GM10266 (cell line): ENCODE measurements at regions not wholly inside any gene's neighbourhood (a gene's known extent, or its start where the extent isn't known, plus 50 kb on each side); places are given as distances from the start of the nearest gene placed in this dataset.

Experiments used
- DNase-seq: peaks from one replicate; pipeline ENCODE4 v3.0.0; 2012; ENCODE audit errors: extremely low spot score
- TF ChIP-seq, protein P1 (sequence below): IDR thresholded peaks from 2 replicates; pipeline ENCODE4 v1.5.1; 2012; ENCODE audit warnings: mild to moderate bottlenecking, low read depth; ENCODE audit not compliant: control insufficient read depth, insufficient read depth; ENCODE audit errors: missing control alignments

DNA sequence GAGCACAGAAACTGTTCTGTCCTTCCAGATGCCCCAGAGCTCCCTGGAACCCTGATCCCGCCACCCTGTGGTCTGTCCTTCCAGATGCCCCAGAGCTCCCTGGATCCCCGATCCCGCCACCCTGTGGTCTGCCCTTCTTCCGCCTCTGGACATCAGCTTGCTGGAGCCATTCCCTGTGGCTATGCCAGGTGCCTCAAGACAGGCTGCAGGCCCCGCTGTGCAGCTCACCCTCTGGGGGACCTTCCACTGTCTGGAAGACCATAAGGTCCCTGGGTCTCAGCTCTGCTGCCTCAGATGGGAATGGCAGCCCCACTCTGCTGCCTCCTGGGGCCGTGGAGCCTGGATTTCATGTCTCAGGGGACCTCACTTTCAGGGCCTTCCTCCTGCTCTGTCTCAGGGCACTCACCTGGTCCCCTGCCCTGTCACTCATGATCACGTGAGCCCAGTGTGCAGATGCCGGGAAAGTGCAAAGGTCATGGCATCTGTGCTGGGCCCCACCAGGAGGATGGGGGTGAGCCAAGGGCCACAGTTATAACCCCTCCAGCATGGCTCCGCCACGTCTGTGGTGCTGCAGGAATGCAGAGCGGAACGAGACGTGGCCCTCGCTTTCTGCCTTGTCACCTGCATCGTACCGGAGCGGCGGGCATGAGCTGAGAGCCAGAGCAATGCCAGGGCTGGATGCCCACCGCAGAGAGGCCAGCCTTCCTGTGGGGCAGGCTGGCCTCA is 1520.7 kb downstream of the BRD1 start:
- DNase-seq, result no peak
- TF ChIP-seq, protein P1, sequence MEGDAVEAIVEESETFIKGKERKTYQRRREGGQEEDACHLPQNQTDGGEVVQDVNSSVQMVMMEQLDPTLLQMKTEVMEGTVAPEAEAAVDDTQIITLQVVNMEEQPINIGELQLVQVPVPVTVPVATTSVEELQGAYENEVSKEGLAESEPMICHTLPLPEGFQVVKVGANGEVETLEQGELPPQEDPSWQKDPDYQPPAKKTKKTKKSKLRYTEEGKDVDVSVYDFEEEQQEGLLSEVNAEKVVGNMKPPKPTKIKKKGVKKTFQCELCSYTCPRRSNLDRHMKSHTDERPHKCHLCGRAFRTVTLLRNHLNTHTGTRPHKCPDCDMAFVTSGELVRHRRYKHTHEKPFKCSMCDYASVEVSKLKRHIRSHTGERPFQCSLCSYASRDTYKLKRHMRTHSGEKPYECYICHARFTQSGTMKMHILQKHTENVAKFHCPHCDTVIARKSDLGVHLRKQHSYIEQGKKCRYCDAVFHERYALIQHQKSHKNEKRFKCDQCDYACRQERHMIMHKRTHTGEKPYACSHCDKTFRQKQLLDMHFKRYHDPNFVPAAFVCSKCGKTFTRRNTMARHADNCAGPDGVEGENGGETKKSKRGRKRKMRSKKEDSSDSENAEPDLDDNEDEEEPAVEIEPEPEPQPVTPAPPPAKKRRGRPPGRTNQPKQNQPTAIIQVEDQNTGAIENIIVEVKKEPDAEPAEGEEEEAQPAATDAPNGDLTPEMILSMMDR, result no peak

DNA sequence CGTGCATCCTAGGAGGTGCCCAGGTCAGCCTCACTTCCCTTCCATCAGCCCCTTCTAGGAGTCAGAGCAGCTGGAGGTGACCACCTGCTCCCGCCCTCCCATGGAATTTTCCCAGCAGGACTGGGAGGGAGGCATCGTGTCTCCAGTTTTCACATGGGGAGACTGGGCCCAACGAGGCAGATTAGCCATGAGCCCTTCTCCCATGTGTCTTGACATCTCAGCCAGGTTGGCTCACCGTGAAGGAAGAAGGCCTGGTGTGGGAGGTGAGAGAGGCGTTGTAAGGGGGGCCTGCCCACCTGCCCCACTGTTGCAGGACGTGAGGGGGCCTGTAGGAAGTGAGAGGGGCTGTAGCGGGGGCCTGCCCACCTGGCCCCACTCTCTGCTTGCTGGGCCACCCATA is 1521.4 kb downstream of the BRD1 start:
- TF ChIP-seq, protein P1, result no peak
- no peak for DNase-seq

DNA sequence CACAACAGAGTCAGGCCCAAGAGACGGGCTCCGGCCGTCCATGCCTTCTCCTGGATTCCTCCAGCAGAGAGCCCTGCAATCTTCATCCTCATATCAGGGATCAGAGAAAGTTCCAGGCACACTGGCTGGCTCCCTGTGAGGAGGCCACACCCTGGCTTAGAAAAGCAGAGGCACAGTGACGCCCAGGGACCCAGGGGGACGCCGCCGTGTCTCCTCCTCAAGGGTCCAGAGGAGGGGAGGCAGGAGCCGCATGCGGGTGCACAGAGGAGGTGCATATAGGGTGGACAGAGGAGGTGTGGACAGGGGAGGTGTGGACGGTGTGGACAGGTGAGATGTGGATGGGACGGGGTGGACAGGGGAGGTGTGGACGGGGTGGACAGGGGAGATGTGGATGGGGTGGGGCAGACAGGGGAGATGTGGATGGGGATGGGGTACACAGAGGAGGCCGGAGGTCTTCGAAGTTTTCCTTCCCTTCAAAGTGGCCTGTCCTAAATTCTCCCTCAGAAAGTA is 1521.9 kb downstream of the BRD1 start:
- TF ChIP-seq, protein P1, result no peak
- no peak for DNase-seq

DNA sequence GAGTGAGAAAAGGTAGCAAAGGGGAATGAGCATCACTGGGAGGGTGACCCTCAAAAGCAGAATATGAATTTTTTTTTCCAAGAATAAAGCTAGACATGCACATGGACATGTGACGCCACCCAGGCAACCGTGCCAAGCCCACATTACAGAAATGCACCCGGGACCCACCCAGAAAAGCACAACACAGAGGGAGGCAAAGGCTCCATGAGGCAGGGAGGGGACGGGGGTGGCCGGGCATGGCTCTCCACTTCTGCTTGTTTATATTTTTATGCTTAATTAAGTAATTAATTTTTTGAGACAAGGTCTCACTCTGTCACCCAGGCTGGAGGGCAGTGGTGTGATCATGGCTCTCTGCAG is 1524.3 kb downstream of the BRD1 start:
- TF ChIP-seq, protein P1, result no peak
- DNase-seq, result no peak

DNA sequence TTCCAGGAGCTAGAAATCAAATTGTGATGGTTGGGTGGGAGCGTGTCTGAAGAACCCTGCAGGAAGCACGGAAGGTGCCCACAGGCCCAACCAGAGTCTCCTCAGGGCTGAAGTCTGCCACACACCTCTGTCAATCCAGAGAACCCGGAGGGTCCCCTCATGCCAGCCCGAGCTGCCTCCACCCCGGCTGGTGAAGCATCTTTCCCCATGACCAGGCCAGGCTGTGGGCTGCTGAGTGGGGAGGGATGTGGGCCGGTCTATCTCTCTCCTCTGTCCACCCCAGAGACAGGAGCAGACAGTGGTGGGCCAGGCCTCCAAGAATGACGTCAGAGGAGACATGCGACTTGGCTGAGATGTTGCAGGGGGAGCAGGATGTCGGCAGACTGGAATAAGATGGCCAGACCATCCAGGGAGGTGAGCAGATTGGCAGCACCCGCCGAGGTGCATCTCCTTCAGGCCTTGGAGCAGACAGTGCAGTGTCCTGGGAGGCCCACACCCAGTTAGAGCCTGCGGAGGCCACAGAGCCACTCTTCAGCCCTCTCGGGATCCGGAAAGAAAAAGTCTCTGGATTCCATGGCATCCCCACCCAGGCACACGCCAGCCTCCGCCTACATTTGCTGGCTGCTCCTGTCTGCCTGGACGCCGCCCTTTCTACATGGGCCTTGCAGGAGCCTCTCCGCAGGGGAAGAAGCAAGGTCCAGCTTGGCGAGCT is 1524.9 kb downstream of the BRD1 start:
- DNase-seq, result no peak
- TF ChIP-seq, protein P1, result no peak

DNA sequence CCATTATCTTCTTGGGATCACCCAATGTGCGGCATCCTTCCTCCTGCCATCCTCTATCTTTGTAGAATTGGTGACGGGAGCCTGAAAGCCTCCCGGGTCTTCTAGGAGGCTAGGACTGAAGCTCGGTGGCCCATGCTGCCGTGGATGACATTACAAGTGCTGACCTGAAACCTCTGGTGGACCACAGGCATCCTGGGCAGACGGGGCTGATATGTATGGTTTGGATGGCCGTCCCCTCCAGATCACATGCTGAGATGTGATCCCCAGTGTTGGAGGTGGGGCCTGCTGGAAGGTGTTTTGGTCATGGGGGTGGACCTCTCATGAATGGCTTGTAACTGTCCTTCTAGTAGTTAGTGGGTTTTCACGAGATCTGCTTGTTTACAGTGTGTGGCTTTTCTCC is 1525.8 kb downstream of the BRD1 start:
- TF ChIP-seq, protein P1, result no peak
- DNase-seq, result no peak

DNA sequence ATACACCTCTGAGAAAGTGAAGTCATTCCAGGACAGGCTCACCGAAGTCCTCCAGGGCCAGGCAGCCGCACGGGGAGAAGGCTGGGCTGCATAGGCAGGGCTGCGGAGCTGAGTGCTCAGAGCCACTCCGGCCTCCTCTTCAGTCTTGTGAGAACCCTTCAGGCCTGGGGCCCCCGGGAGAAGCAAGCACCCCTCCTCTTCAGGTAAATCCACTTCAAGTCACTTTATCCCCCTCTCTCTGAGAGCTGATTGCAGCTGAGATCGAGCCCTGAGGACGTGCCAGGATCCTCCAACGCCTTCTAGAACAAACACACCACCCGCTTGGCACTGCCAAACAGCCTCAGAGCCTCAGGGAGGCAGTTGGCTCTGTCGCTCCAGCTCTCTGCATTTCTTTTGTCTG is 1526.3 kb downstream of the BRD1 start:
- no peak for DNase-seq
- TF ChIP-seq, protein P1, result no peak
